ENCODE measurements at regions not wholly inside any gene's neighbourhood (a gene's known extent, or its start where the extent isn't known, plus 50 kb on each side); places are given as distances from the start of the nearest gene placed in this dataset.

- no peak for DNase-seq (ENCODE audit: unreplicated experiment)
- no peak for TF ChIP-seq CTCF (IDR thresholded peaks at IDR 0.05; ENCODE audit: unreplicated experiment)
- H3K9me3 Mint-ChIP-seq (ENCODE audit: unreplicated experiment): no peaks in the 10 kb centered on the region
- H3K27me3 Mint-ChIP-seq (ENCODE audit: insufficient read depth, unreplicated experiment): no peaks in the 10 kb centered on the region
- BruUV-seq (replicated peaks): no TSS peak
- ChIA-PET POLR2A (no interaction called here), CTCF (interaction anchor here (1.8 kb wide), 1 partner anchor 12 kb away, joined by 9 read pairs; no protein-coding TSS in a partner anchor)
- intact Hi-C loops (cut with micrococcal nuclease): no loop called here
- H3K4me3 Mint-ChIP-seq (ENCODE audit: unreplicated experiment): no peak overlapping the region
- no peak overlapping the region for H3K27ac Mint-ChIP-seq (ENCODE audit: low read depth, unreplicated experiment)
- no peaks in the 10 kb centered on the region for H3K36me3 Mint-ChIP-seq (ENCODE audit: insufficient read depth, unreplicated experiment)
- H3K4me1 Mint-ChIP-seq (ENCODE audit: insufficient read depth, unreplicated experiment): no peaks in the 10 kb centered on the region
Measured at GRCh38 chr18:37764541-37765288, 199.1 kb upstream of the CELF4 start.

GRCh38 chr18:37762076-37762621 is 196.6 kb upstream of the CELF4 start:
- no peak for DNase-seq (ENCODE audit: unreplicated experiment)
- H3K4me3 Mint-ChIP-seq (ENCODE audit: unreplicated experiment): no peak overlapping the region
- POLR2A ChIA-PET: no interaction called here
- no peaks in the 10 kb centered on the region for H3K36me3 Mint-ChIP-seq (ENCODE audit: insufficient read depth, unreplicated experiment)
- no peaks in the 10 kb centered on the region for H3K27me3 Mint-ChIP-seq (ENCODE audit: insufficient read depth, unreplicated experiment)
- no peak for TF ChIP-seq CTCF (IDR thresholded peaks at IDR 0.05; ENCODE audit: unreplicated experiment)
- H3K27ac Mint-ChIP-seq (ENCODE audit: low read depth, unreplicated experiment): no peak overlapping the region
- no TSS peak for BruUV-seq (replicated peaks)
- H3K9me3 Mint-ChIP-seq (ENCODE audit: unreplicated experiment): no peaks in the 10 kb centered on the region
- intact Hi-C loops (cut with micrococcal nuclease): no loop called here
- H3K4me1 Mint-ChIP-seq (ENCODE audit: insufficient read depth, unreplicated experiment): no peaks in the 10 kb centered on the region
- CTCF ChIA-PET: interaction anchor here (0.7 to 1.1 kb wide), 2 partner anchors 44 to 536 kb away, joined by 3 read pairs; no protein-coding TSS in a partner anchor

- TF ChIP-seq CTCF (IDR thresholded peaks at IDR 0.05; ENCODE audit: unreplicated experiment): no peak
- CTCF ChIA-PET: no interaction called here
- Mint-ChIP-seq H3K4me3 (ENCODE audit: unreplicated experiment) (no peak overlapping the region), H3K9me3 (ENCODE audit: unreplicated experiment) (no peaks in the 10 kb centered on the region), H3K4me1 (ENCODE audit: insufficient read depth, unreplicated experiment) (no peaks in the 10 kb centered on the region), H3K27ac (ENCODE audit: low read depth, unreplicated experiment) (no peak overlapping the region), H3K36me3 (ENCODE audit: insufficient read depth, unreplicated experiment) (no peaks in the 10 kb centered on the region), H3K27me3 (ENCODE audit: insufficient read depth, unreplicated experiment) (peaks cover 26% of the 10 kb centered on the region)
- POLR2A ChIA-PET: no interaction called here
- BruUV-seq (replicated peaks): no TSS peak
- intact Hi-C loops (cut with micrococcal nuclease): no loop called here
- DNase-seq (ENCODE audit: unreplicated experiment): peak; percentile 4
Measured at GRCh38 chr18:37754141-37754540, 188.5 kb upstream of the CELF4 start.

- no peak for TF ChIP-seq CTCF (IDR thresholded peaks at IDR 0.05; ENCODE audit: unreplicated experiment)
- Mint-ChIP-seq H3K27me3 (ENCODE audit: insufficient read depth, unreplicated experiment) (peaks cover 31% of the 10 kb centered on the region), H3K4me3 (ENCODE audit: unreplicated experiment) (no peak overlapping the region), H3K4me1 (ENCODE audit: insufficient read depth, unreplicated experiment) (no peaks in the 10 kb centered on the region), H3K27ac (ENCODE audit: low read depth, unreplicated experiment) (no peak overlapping the region), H3K9me3 (ENCODE audit: unreplicated experiment) (peaks cover 7% of the 10 kb centered on the region), H3K36me3 (ENCODE audit: insufficient read depth, unreplicated experiment) (no peaks in the 10 kb centered on the region)
- BruUV-seq (replicated peaks): no TSS peak
- intact Hi-C loops (cut with micrococcal nuclease): no loop called here
- ChIA-PET CTCF (no interaction called here), POLR2A (no interaction called here)
- DNase-seq (ENCODE audit: unreplicated experiment): no peak
Measured at GRCh38 chr18:37742436-37742835, 176.8 kb upstream of the CELF4 start.

Data from MCF 10A (cell line).